ENCODE measurements at regions not wholly inside any gene's neighbourhood (a gene's known extent, or its start where the extent isn't known, plus 50 kb on each side); places are given as distances from the start of the nearest gene placed in this dataset.
A peak's percentile ranks its signal among the peaks of the same experiment; 100 is the strongest.
"Not testable (repeated sequence)": the region's sequence is repeated elsewhere in the genome, so short reads cannot be mapped to it uniquely, and the experiment has no call there.

- Mint-ChIP-seq H3K4me3 (no peak overlapping the region), H3K36me3 (ENCODE audit: low read depth) (peaks cover 6% of the 10 kb centered on the region), H3K4me1 (no peaks in the 10 kb centered on the region), H3K27me3 (ENCODE audit: low read depth, poor library complexity) (peaks cover 3% of the 10 kb centered on the region), H3K27ac (peak overlapping the region; percentile 36), H3K9me3 (peaks cover 21% of the 10 kb centered on the region)
- no peak for DNase-seq
- no peak for TF ChIP-seq CTCF (IDR thresholded peaks at IDR 0.05)
Measured at GRCh38 chr2:160613466-160614153, 120.0 kb upstream of the RBMS1 start.

GRCh38 chr2:160614391-160614790 lies 120.8 kb upstream of the RBMS1 start:
- H3K4me1 Mint-ChIP-seq = no peaks in the 10 kb centered on the region
- peak overlapping the region; percentile 36 for H3K27ac Mint-ChIP-seq
- DNase-seq = no peak
- peaks cover 3% of the 10 kb centered on the region for H3K27me3 Mint-ChIP-seq (ENCODE audit: low read depth, poor library complexity)
- peaks cover 6% of the 10 kb centered on the region for H3K36me3 Mint-ChIP-seq (ENCODE audit: low read depth)
- no peak for TF ChIP-seq CTCF (IDR thresholded peaks at IDR 0.05)
- no peak overlapping the region for H3K4me3 Mint-ChIP-seq
- H3K9me3 Mint-ChIP-seq = peaks cover 21% of the 10 kb centered on the region

- no peak for DNase-seq
- no peak overlapping the region for H3K27ac Mint-ChIP-seq
- no peaks in the 10 kb centered on the region for H3K4me1 Mint-ChIP-seq
Measured at GRCh38 chr2:160615706-160616105, 122.1 kb upstream of the RBMS1 start.

GRCh38 chr2:160616149-160616548 lies 122.5 kb upstream of the RBMS1 start:
- Mint-ChIP-seq H3K27ac (no peak overlapping the region), H3K4me3 (no peak overlapping the region), H3K9me3 (peaks cover 21% of the 10 kb centered on the region), H3K27me3 (ENCODE audit: low read depth, poor library complexity) (peaks cover 3% of the 10 kb centered on the region), H3K36me3 (ENCODE audit: low read depth) (peaks cover 6% of the 10 kb centered on the region), H3K4me1 (no peaks in the 10 kb centered on the region)
- DNase-seq = no peak
- no peak for TF ChIP-seq CTCF (IDR thresholded peaks at IDR 0.05)

More at GRCh38 chr2:160615706-160616105, 122.1 kb upstream of the RBMS1 start:
- no peak overlapping the region for H3K4me3 Mint-ChIP-seq
- H3K27me3 Mint-ChIP-seq (ENCODE audit: low read depth, poor library complexity) = peaks cover 3% of the 10 kb centered on the region
- H3K9me3 Mint-ChIP-seq = peaks cover 21% of the 10 kb centered on the region
- TF ChIP-seq CTCF (IDR thresholded peaks at IDR 0.05) = no peak
- H3K36me3 Mint-ChIP-seq (ENCODE audit: low read depth) = peaks cover 6% of the 10 kb centered on the region

- Mint-ChIP-seq H3K4me3 (no peak overlapping the region), H3K9me3 (peaks cover 29% of the 10 kb centered on the region), H3K27ac (no peak overlapping the region), H3K27me3 (ENCODE audit: low read depth, poor library complexity) (no peaks in the 10 kb centered on the region), H3K4me1 (no peaks in the 10 kb centered on the region), H3K36me3 (ENCODE audit: low read depth) (no peaks in the 10 kb centered on the region)
- DNase-seq = no peak
- TF ChIP-seq CTCF (IDR thresholded peaks at IDR 0.05) = no peak
Measured at GRCh38 chr2:160621748-160622147, 128.1 kb upstream of the RBMS1 start.

GRCh38 chr2:160628020-160628637 lies 134.5 kb upstream of the RBMS1 start:
- H3K4me1 Mint-ChIP-seq = peaks cover 22% of the 10 kb centered on the region
- H3K4me3 Mint-ChIP-seq; DNase-seq; H3K27ac Mint-ChIP-seq; H3K36me3 Mint-ChIP-seq (ENCODE audit: low read depth); H3K27me3 Mint-ChIP-seq (ENCODE audit: low read depth, poor library complexity): not testable (repeated sequence)
- peaks cover 32% of the 10 kb centered on the region for H3K9me3 Mint-ChIP-seq

Measured in nephron progenitor cell (in vitro differentiated cells).